ENCODE measurements at regions not wholly inside any gene's neighbourhood (a gene's known extent, or its start where the extent isn't known, plus 50 kb on each side); places are given as distances from the start of the nearest gene placed in this dataset.

DNA sequence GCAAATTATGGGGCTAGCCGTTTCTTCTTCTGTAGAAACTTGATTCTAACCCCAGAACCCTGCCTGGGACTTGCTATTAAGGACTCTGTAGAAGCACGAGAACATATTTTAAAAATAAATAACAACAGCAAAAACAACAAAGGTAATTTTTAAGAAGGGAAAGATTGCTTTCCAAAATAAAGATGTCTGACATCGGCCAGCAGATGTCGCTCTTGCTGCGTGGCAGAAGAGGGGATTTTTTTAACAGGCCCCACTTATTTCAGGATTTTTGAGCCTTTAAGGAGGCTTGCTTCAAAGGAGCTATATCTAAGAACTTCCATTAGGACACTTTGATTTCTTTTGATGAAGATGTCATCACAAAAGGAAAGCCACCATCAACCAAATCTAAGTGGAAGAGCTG, 62.8 kb upstream of the EGFL6 start:
- H3K27ac ChIP-seq: no peak overlapping the region
- no peaks in the 10 kb centered on the region for H3K27me3 ChIP-seq
- peak; percentile 63 to 68 for DNase-seq (ENCODE audit: low read depth in 1 of 2, low spot score in 1 of 2)
- H3K36me3 ChIP-seq: no peaks in the 10 kb centered on the region
- no peaks in the 10 kb centered on the region for H3K9me3 ChIP-seq (ENCODE audit: low read depth)
- no peak overlapping the region for H3K4me3 ChIP-seq
- H3K4me1 ChIP-seq (ENCODE audit: low read depth): peaks cover 5% of the 10 kb centered on the region
- TF ChIP-seq CTCF (IDR thresholded peaks at IDR 0.05; ENCODE audit: low read depth, low read length): peak; percentile 47

- no peak overlapping the region for H3K4me3 ChIP-seq
- H3K36me3 ChIP-seq: no peaks in the 10 kb centered on the region
- H3K4me1 ChIP-seq (ENCODE audit: low read depth): peaks cover 5% of the 10 kb centered on the region
- H3K27me3 ChIP-seq: no peaks in the 10 kb centered on the region
- DNase-seq (ENCODE audit: low read depth in 1 of 2, low spot score in 1 of 2): peak in 1 of 2 donors; percentile 36
- no peaks in the 10 kb centered on the region for H3K9me3 ChIP-seq (ENCODE audit: low read depth)
- H3K27ac ChIP-seq: no peak overlapping the region
- TF ChIP-seq CTCF (IDR thresholded peaks at IDR 0.05; ENCODE audit: low read depth, low read length): no peak
These were observed 66.8 kb upstream of the EGFL6 start for GRCh38 chrX:13502590-13502989.

GRCh38 chrX:13499736-13500135, 69.7 kb upstream of the EGFL6 start:
- Histone ChIP-seq H3K4me1 (ENCODE audit: low read depth) (peaks cover 5% of the 10 kb centered on the region), H3K4me3 (no peak overlapping the region), H3K27me3 (no peaks in the 10 kb centered on the region), H3K36me3 (no peaks in the 10 kb centered on the region), H3K9me3 (ENCODE audit: low read depth) (no peaks in the 10 kb centered on the region), H3K27ac (no peak overlapping the region)
- no peak for TF ChIP-seq CTCF (IDR thresholded peaks at IDR 0.05; ENCODE audit: low read depth, low read length)
- no peak for DNase-seq (ENCODE audit: low read depth in 1 of 2, low spot score in 1 of 2)

DNA sequence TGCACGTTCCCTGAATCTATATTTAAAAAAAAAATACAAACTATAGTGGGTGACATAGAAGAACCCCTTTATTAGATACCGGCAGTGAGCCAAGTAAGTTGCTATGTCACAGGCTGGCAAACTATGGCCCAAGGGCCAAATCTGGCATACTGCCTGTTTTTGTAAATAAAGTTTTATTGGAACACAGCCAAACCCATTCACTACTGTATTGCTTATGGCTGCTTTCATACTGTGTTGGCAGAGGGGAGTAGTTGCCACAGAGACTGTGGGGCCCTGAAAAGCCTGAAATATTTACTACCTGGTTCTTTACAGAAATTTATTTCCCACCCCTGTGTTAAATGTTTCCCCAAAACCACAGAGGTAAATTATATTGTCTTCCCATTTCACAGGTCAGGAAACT, 71.2 kb upstream of the EGFL6 start:
- H3K36me3 ChIP-seq: no peaks in the 10 kb centered on the region
- no peak for TF ChIP-seq CTCF (IDR thresholded peaks at IDR 0.05; ENCODE audit: low read depth, low read length)
- no peak for DNase-seq (ENCODE audit: low read depth in 1 of 2, low spot score in 1 of 2)

GRCh38 chrX:13495232-13495631, 74.2 kb upstream of the EGFL6 start:
- Histone ChIP-seq H3K27me3 (no peaks in the 10 kb centered on the region), H3K4me1 (ENCODE audit: low read depth) (no peaks in the 10 kb centered on the region), H3K27ac (no peak overlapping the region), H3K9me3 (ENCODE audit: low read depth) (no peaks in the 10 kb centered on the region), H3K36me3 (no peaks in the 10 kb centered on the region), H3K4me3 (no peak overlapping the region)
- no peak for DNase-seq (ENCODE audit: low read depth in 1 of 2, low spot score in 1 of 2)
- no peak for TF ChIP-seq CTCF (IDR thresholded peaks at IDR 0.05; ENCODE audit: low read depth, low read length)

More for the DNA sequence above, 71.2 kb upstream of the EGFL6 start:
- Histone ChIP-seq H3K4me1 (ENCODE audit: low read depth) (peaks cover 5% of the 10 kb centered on the region), H3K27ac (no peak overlapping the region), H3K9me3 (ENCODE audit: low read depth) (no peaks in the 10 kb centered on the region), H3K27me3 (no peaks in the 10 kb centered on the region), H3K4me3 (no peak overlapping the region)

- H3K4me3 ChIP-seq: no peak overlapping the region
- no peaks in the 10 kb centered on the region for H3K36me3 ChIP-seq
- H3K27ac ChIP-seq: no peak overlapping the region
- no peaks in the 10 kb centered on the region for H3K27me3 ChIP-seq
- H3K9me3 ChIP-seq (ENCODE audit: low read depth): no peaks in the 10 kb centered on the region
- DNase-seq (ENCODE audit: low read depth in 1 of 2, low spot score in 1 of 2): no peak
- no peaks in the 10 kb centered on the region for H3K4me1 ChIP-seq (ENCODE audit: low read depth)
- TF ChIP-seq CTCF (IDR thresholded peaks at IDR 0.05; ENCODE audit: low read depth, low read length): no peak
These were observed 74.8 kb upstream of the EGFL6 start for GRCh38 chrX:13494562-13494961.
